ENCODE measurements at regions not wholly inside any gene's neighbourhood (a gene's known extent, or its start where the extent isn't known, plus 50 kb on each side); places are given as distances from the start of the nearest gene placed in this dataset.

DNA sequence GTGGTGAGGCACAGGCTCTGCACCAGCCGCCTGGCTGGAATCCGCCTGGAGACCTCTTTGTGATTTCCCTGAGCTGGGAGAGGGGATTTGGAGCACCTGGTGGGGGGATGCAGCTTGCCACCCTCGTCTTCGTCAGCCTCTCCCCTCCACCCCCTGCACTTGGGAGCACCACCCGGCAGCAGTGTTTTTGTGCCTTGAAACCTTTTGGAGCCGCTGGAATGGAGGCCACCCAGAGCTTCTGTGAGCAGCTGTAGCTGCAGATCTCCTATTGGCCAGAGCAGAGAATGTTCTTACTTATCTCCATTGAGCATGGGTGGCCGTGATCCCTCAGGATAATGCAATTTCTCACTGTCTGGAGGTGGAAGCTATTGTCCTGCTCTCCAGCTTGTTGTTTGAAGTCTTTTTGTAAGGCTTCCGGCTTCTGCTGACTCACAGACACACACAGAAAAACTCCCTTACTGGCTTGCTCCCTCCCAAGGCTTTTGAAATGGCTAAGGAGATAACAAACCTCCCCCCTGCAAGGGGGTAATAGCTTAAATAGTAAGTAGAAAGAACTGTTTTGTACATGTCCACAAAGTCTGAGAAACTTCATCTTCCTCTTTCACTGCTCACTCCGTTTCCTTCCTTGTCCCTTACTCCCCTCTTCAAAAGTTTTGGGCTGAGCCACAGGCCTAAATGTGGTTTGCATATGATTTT, 271.2 kb downstream of the PRL start:
- Histone ChIP-seq H3K27ac (ENCODE audit: low read depth, low read length, poor library complexity, severe bottlenecking) (peak overlapping the region; percentile 88), H3K27me3 (ENCODE audit: insufficient read depth, low read length) (no peaks in the 10 kb centered on the region), H3K9me2 (ENCODE audit: low read depth, low read length) (no peaks in the 10 kb centered on the region), H3K36me3 (ENCODE audit: insufficient read depth, low read length) (no peaks in the 10 kb centered on the region), H3F3A (ENCODE audit: insufficient read depth, low read length) (no peaks in the 10 kb centered on the region), H3K4me2 (ENCODE audit: low read length) (peak overlapping the region; percentile 34), H3K4me1 (ENCODE audit: insufficient read depth, low read length, severe bottlenecking) (peaks cover 68% of the 10 kb centered on the region), H3K4me3 (ENCODE audit: low read depth, low read length, poor library complexity, severe bottlenecking) (peak overlapping the region; percentile 27), H4K20me1 (ENCODE audit: insufficient read depth, low read length) (no peaks in the 10 kb centered on the region), H3K9me3 (ENCODE audit: low read length) (no peaks in the 10 kb centered on the region), H3K9ac (ENCODE audit: low read length) (peak overlapping the region; percentile 51), H3K79me2 (ENCODE audit: insufficient read depth, low read length) (no peaks in the 10 kb centered on the region), H2AFZ (ENCODE audit: low read length) (no peak overlapping the region)
- TF ChIP-seq, protein P1, sequence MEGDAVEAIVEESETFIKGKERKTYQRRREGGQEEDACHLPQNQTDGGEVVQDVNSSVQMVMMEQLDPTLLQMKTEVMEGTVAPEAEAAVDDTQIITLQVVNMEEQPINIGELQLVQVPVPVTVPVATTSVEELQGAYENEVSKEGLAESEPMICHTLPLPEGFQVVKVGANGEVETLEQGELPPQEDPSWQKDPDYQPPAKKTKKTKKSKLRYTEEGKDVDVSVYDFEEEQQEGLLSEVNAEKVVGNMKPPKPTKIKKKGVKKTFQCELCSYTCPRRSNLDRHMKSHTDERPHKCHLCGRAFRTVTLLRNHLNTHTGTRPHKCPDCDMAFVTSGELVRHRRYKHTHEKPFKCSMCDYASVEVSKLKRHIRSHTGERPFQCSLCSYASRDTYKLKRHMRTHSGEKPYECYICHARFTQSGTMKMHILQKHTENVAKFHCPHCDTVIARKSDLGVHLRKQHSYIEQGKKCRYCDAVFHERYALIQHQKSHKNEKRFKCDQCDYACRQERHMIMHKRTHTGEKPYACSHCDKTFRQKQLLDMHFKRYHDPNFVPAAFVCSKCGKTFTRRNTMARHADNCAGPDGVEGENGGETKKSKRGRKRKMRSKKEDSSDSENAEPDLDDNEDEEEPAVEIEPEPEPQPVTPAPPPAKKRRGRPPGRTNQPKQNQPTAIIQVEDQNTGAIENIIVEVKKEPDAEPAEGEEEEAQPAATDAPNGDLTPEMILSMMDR (IDR thresholded peaks at IDR 0.05; ENCODE audit: low read length): no peak
- no peak for TF ChIP-seq EZH2 (IDR thresholded peaks at IDR 0.05; ENCODE audit: borderline replicate concordance, low read length)

DNA sequence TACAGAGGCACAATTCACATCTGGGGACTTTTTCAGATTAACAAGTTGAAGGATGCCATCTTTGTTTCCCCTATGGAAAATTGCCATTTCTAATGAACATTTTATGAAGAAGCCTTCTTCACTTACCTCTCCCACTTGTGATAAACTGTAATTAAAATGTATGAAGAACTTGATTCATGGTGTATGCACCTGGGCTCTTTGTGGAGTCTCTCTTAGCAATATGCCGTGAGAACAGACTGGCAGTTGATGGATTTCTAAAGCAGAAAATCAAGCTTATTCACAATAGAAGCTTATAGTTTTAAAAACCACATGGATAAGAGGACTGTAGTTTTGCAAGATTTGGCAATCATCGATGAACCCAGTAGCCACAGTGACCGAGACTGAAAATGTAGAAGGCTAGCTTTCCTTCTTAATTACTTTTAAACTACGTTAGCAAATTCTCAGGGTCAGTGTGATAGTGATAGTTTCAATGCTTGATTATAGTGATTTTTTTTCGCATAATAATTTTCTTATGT, 270.6 kb downstream of the PRL start:
- no peaks in the 10 kb centered on the region for H4K20me1 ChIP-seq (ENCODE audit: insufficient read depth, low read length)
- H3K79me2 ChIP-seq (ENCODE audit: insufficient read depth, low read length): no peaks in the 10 kb centered on the region
- TF ChIP-seq EZH2 (IDR thresholded peaks at IDR 0.05; ENCODE audit: borderline replicate concordance, low read length): no peak
- TF ChIP-seq, protein P1 (IDR thresholded peaks at IDR 0.05; ENCODE audit: low read length): no peak
- H3K4me2 ChIP-seq (ENCODE audit: low read length): peak overlapping the region; percentile 34
- no peaks in the 10 kb centered on the region for H3F3A ChIP-seq (ENCODE audit: insufficient read depth, low read length)
- no peak overlapping the region for H2AFZ ChIP-seq (ENCODE audit: low read length)
- peak overlapping the region; percentile 88 for H3K27ac ChIP-seq (ENCODE audit: low read depth, low read length, poor library complexity, severe bottlenecking)
- H3K9me3 ChIP-seq (ENCODE audit: low read length): no peaks in the 10 kb centered on the region
- no peaks in the 10 kb centered on the region for H3K36me3 ChIP-seq (ENCODE audit: insufficient read depth, low read length)
- H3K9ac ChIP-seq (ENCODE audit: low read length): peak overlapping the region; percentile 51; the same call in 1 of the 2 replicates
- H3K4me1 ChIP-seq (ENCODE audit: insufficient read depth, low read length, severe bottlenecking): peaks cover 71% of the 10 kb centered on the region
- no peaks in the 10 kb centered on the region for H3K27me3 ChIP-seq (ENCODE audit: insufficient read depth, low read length)
- peak overlapping the region; percentile 27 for H3K4me3 ChIP-seq (ENCODE audit: low read depth, low read length, poor library complexity, severe bottlenecking)
- no peaks in the 10 kb centered on the region for H3K9me2 ChIP-seq (ENCODE audit: low read depth, low read length)

DNA sequence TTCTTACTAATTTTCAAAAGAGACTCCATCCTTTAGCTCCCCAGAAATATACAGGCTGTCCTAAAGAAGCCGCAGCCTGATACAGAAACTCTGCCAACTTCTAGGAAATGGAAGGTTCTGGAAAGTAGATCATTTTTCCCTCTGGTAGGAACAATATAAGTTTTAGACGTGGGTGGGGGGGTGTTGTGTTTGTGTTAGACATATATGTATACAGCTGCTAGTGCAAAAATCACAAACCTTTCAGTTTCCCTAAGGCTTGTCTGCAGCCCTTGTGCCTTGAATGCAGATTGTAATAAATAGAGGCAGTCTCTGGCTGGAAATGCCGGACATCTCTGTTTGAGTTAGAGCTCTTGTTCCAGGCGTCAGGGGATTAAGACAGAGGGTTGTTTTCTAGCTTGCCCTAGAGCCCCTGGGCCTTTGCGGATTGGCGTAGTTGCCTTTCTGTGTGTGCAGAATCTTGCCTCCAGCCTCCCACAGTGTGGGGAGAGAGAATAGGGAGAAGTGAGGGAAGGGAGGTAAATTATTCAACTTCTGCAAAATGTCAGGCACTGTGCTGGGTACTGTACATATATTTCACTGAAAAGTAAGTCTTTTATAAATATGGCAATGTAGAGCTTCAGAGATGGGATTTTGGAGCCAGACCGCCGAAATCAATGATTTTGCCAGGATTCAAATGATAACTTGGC, 269.7 kb downstream of the PRL start:
- Histone ChIP-seq H3K4me1 (ENCODE audit: insufficient read depth, low read length, severe bottlenecking) (peaks cover 80% of the 10 kb centered on the region), H4K20me1 (ENCODE audit: insufficient read depth, low read length) (no peaks in the 10 kb centered on the region), H3K9me2 (ENCODE audit: low read depth, low read length) (no peaks in the 10 kb centered on the region), H3K9me3 (ENCODE audit: low read length) (no peaks in the 10 kb centered on the region), H3K4me3 (ENCODE audit: low read depth, low read length, poor library complexity, severe bottlenecking) (no peak overlapping the region), H3K36me3 (ENCODE audit: insufficient read depth, low read length) (no peaks in the 10 kb centered on the region), H3K9ac (ENCODE audit: low read length) (peak overlapping the region; percentile 51; the same call in 1 of the 2 replicates), H2AFZ (ENCODE audit: low read length) (no peak overlapping the region), H3K27me3 (ENCODE audit: insufficient read depth, low read length) (no peaks in the 10 kb centered on the region), H3K27ac (ENCODE audit: low read depth, low read length, poor library complexity, severe bottlenecking) (peak overlapping the region; percentile 88), H3K4me2 (ENCODE audit: low read length) (peak overlapping the region; percentile 34; the same call in 1 of the 2 replicates), H3K79me2 (ENCODE audit: insufficient read depth, low read length) (no peaks in the 10 kb centered on the region), H3F3A (ENCODE audit: insufficient read depth, low read length) (no peaks in the 10 kb centered on the region)
- TF ChIP-seq EZH2 (IDR thresholded peaks at IDR 0.05; ENCODE audit: borderline replicate concordance, low read length): no peak
- TF ChIP-seq, protein P1 (IDR thresholded peaks at IDR 0.05; ENCODE audit: low read length): no peak

All from OCI-LY1 (cell line).